HL-60 (cell line): ENCODE measurements at regions not wholly inside any gene's neighbourhood (a gene's known extent, or its start where the extent isn't known, plus 50 kb on each side); places are given as distances from the start of the nearest gene placed in this dataset.

Experiments
- POLR2AphosphoS5 ChIP-seq: IDR thresholded peaks from 2 replicates; pipeline ENCODE4 v1.6.1; 2012; ENCODE audit warnings: low read depth
- REST ChIP-seq: IDR thresholded peaks from 2 replicates; pipeline ENCODE4 v1.6.1; 2012; ENCODE audit warnings: low read depth; ENCODE audit not compliant: insufficient replicate concordance
- TF ChIP-seq, protein P1 (sequence below): IDR thresholded peaks from one replicate; pipeline ENCODE4 v1.5.1; 2011; ENCODE audit warnings: low read length, control low read depth, inconsistent platforms; ENCODE audit not compliant: insufficient read depth

GRCh38 chr6:22722913-22723312 is 153.5 kb downstream of the HDGFL1 start:
- TF ChIP-seq, protein P1, sequence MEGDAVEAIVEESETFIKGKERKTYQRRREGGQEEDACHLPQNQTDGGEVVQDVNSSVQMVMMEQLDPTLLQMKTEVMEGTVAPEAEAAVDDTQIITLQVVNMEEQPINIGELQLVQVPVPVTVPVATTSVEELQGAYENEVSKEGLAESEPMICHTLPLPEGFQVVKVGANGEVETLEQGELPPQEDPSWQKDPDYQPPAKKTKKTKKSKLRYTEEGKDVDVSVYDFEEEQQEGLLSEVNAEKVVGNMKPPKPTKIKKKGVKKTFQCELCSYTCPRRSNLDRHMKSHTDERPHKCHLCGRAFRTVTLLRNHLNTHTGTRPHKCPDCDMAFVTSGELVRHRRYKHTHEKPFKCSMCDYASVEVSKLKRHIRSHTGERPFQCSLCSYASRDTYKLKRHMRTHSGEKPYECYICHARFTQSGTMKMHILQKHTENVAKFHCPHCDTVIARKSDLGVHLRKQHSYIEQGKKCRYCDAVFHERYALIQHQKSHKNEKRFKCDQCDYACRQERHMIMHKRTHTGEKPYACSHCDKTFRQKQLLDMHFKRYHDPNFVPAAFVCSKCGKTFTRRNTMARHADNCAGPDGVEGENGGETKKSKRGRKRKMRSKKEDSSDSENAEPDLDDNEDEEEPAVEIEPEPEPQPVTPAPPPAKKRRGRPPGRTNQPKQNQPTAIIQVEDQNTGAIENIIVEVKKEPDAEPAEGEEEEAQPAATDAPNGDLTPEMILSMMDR, result no peak
- no peak for TF ChIP-seq POLR2AphosphoS5
- no peak for TF ChIP-seq REST
